Brain microvascular endothelial cell (primary cell): ENCODE measurements at regions not wholly inside any gene's neighbourhood (a gene's known extent, or its start where the extent isn't known, plus 50 kb on each side); places are given as distances from the start of the nearest gene placed in this dataset.

Experiments used
- DNase-seq: peaks from one replicate; pipeline ENCODE4 v3.0.0-alpha.2; 2020
- H3K27ac ChIP-seq: fragments of 250-450 bp; sonication (Bioruptor Pico); 2 replicates; pipeline ENCODE4 v1.5.1; 2020; ENCODE audit warnings: mild to moderate bottlenecking, moderate library complexity
- H3K27me3 ChIP-seq: fragments of 250-450 bp; sonication (Bioruptor Pico); replicated peaks from 2 replicates; pipeline ENCODE4 v1.5.1; 2020; ENCODE audit warnings: mild to moderate bottlenecking
- H3K36me3 ChIP-seq: fragments of 250-450 bp; sonication (Bioruptor Pico); replicated peaks from 2 replicates; pipeline ENCODE4 v1.5.1; 2020; ENCODE audit warnings: mild to moderate bottlenecking
- H3K4me3 ChIP-seq: 2 replicates; pipeline ENCODE4 v1.5.1; 2011; ENCODE audit warnings: low read depth, mild to moderate bottlenecking, control low read depth, low read length, moderate library complexity
- CTCF ChIP-seq: IDR thresholded peaks from 2 replicates; pipeline ENCODE4 v1.5.1; 2011; ENCODE audit warnings: low read depth, mild to moderate bottlenecking, moderate library complexity, low read length, control low read depth, inconsistent platforms; ENCODE audit errors: missing control alignments
- in situ Hi-C: cut with HindIII; loops from 2 replicates; pipeline ENCODE4 v1.10.0; 2017; ENCODE audit warnings: low sequenced_read_pairs, low pct_ligation_motif_present

GRCh38 chr10:124325998-124326636, 92.6 kb downstream of the OAT start:
- Histone ChIP-seq H3K27ac (no peak overlapping the region), H3K4me3 (no peak overlapping the region), H3K27me3 (no peaks in the 10 kb centered on the region), H3K36me3 (no peaks in the 10 kb centered on the region)
- in situ Hi-C loops: no loop called here
- TF ChIP-seq CTCF: no peak
- DNase-seq: no peak

GRCh38 chr10:124325633-124325914, 93.1 kb downstream of the OAT start:
- Histone ChIP-seq H3K4me3 (no peak overlapping the region), H3K36me3 (no peaks in the 10 kb centered on the region), H3K27me3 (no peaks in the 10 kb centered on the region), H3K27ac (no peak overlapping the region)
- in situ Hi-C loops: no loop called here
- DNase-seq: no peak
- no peak for TF ChIP-seq CTCF

DNA sequence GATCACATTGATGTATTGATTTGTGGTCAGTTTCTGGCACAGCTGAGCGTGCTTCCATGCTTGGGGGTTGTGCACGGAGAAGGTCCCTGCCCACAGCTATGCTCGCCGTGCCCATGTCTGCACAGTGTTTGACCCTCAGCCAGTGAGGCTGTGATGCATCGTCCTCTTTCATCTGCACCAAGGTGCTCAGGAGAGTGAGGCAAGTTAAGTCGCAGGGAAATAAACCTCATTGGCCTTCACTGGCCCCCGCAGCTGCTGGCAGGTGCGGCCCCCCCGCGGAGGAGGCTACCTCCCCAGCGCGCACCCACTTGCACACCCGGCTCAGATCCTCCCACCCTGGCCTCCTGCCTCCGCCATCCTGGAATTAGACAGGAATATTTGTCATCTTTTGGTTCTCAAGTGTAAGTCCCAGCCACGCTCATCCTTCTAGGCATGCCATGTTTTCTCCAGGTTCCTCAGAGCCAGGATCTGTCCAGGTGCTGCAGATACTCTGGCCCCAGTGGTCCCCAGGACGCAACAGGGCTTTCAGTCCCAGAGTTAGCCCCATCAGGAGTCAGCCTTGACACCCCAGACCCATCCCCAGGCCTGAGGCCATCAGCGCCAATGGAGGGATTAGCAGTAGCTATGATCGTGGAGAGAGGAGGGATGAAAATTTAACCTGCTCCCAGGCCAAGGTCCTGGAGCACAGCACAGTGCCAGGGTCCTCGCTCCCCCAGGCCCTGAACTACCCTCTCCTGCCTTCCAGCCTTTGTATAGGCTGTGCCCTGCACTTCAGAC, 93.7 kb downstream of the OAT start:
- no peak overlapping the region for H3K27ac ChIP-seq
- no peaks in the 10 kb centered on the region for H3K36me3 ChIP-seq
- in situ Hi-C loops: no loop called here
- no peak for TF ChIP-seq CTCF
- no peak for DNase-seq
- no peaks in the 10 kb centered on the region for H3K27me3 ChIP-seq
- H3K4me3 ChIP-seq: no peak overlapping the region

DNA sequence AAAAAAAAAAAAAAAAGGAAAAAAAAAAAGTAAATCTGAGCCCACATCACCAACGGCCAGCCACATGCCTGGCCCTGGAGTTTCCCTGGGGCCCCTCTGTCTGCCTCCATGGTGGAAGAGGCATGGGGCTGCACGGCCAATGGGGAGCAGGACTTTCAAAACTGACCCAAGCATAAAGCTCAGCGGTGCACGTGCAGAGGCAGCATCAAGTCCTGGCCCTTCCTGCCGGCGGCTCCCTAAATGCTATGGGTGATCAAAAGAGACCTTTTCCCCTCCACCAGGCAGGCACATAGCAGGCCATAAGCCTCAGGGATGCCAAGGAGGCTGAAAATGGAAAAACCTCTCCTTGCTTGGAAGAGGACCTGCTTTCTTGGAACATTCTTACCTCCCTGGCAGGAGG, 94.3 kb downstream of the OAT start:
- Histone ChIP-seq H3K4me3 (no peak overlapping the region), H3K36me3 (no peaks in the 10 kb centered on the region), H3K27ac (no peak overlapping the region), H3K27me3 (no peaks in the 10 kb centered on the region)
- no peak for TF ChIP-seq CTCF
- in situ Hi-C loops: no loop called here
- no peak for DNase-seq

- no peak for DNase-seq
- no peak for TF ChIP-seq CTCF
- in situ Hi-C loops: no loop called here
These were observed 94.9 kb downstream of the OAT start for GRCh38 chr10:124323806-124324205.

More at GRCh38 chr10:124323806-124324205, 94.9 kb downstream of the OAT start:
- H3K27me3 ChIP-seq: no peaks in the 10 kb centered on the region
- H3K36me3 ChIP-seq: no peaks in the 10 kb centered on the region
- no peak overlapping the region for H3K4me3 ChIP-seq
- H3K27ac ChIP-seq: no peak overlapping the region
